Retina (tissue), 1 donor: ENCODE measurements at regions not wholly inside any gene's neighbourhood (a gene's known extent, or its start where the extent isn't known, plus 50 kb on each side); places are given as distances from the start of the nearest gene placed in this dataset.
A peak's percentile ranks its signal among the peaks of the same experiment; 100 is the strongest.

Source experiments
- DNase-seq: peaks from one replicate; pipeline ENCODE4 v3.0.0-alpha.2; 2016

DNA sequence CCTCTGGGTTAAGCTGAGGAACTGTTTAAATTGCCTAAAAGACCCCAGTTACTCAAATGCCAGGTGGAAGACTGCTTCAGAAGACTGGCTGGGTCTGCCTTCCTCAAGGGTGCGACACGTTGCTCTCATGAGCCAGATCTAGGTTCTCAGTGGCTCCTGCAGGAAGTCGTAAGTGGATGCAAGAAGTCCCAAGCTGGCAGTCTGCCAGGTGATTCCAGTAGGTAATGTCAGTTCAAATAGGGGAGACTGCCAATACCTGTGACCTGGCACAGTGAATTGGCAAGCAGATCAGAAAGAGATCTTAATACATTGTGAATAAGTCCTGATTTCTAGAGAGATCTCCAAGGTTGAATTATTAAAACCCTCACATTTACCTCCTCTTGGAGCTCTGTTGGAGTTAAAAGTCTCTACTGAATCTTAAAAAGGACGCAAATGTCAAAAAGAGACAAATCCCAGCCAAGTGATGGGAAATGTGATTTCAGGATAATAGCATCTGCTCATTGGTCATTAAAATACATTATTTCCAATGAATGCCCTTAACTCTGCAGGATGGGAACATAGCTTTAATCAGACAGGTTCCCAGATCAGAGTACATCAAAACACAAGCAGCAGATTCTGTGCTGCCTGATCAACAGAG is 98.8 kb upstream of the FRMD6 start:
- DNase-seq = no peak

DNA sequence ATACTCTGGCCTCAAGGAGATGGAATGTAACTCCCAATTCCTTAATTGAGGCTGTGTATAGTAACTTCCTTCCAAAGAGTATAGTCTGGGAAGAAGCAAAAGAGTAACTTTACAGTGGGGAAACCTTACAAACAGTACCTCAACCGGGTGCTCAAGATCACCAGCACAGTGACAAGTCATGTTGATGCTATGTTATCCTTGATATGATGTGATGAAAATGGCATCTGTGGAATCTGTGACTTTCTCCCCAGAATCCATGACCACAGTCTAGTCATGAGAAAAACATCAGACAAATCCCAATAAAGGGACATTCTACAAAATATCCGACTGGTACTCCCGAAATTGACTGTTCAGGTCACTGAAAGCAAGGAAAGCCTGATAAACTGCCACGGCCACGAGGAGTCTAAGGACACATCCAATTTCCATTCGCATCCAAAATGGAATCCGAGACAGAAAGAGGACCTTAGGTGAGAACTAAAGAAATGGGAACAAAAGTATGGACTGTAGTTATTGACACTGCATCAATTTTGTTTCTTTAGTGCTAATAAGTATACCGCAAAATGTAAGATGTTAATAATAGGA is 97.3 kb upstream of the FRMD6 start:
- DNase-seq = no peak

DNA sequence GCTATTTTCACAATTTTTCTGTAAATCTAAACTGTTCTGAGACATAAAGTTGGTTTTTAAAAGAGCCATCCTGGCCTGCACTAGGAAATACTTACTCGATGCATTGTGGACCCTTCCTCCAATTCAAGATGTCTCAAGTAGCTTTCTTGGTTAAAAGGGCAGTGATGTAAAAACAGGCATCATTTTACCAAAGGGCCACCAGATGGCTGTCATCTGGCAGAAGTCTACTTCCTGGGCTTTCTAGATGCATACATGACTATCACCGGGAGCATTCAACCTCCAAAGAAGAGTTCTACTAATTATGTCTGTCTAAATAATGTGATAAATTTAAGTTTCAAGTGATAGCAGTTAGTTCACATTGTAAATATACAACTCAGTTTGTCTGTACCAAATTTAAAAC is 96.8 kb upstream of the FRMD6 start:
- no peak for DNase-seq

DNA sequence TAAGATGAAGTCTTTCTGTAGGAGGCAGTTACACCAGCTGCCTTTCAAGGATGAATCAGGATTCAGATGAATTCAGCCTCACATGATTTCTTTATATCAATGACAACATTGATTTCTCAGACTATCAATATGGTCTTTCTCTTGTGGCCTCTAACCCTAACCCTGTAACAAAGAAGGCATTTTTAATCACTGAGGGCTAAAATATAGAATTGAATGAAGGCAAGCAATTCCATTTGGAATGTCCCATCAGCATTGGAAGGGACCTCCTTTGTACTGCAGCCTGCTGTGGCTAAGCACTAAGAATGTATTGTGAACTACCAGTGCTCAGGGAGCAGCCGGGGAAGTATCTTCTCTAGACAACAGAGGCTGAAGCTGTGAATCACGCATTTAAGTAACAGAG is 90.6 kb upstream of the FRMD6 start:
- DNase-seq = no peak

DNA sequence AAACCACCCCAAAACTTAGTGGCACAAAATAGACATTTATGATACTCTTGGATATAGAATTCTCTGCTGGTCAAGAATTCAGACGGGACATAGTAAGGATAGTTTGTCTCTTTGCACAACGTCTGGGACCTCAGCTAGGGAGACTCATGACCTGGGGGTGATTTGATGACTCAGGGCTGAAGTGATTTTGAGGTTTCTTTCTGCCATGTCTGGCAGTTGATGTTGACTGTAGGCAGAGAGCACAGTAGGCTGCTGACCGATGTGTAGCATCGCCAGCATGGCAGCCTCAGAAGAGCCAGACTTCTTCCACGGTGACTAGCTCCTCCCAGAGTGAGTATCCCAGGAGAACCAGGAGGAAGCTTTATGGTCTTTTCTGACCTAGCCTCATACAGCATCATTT is 88.9 kb upstream of the FRMD6 start:
- no peak for DNase-seq

DNA sequence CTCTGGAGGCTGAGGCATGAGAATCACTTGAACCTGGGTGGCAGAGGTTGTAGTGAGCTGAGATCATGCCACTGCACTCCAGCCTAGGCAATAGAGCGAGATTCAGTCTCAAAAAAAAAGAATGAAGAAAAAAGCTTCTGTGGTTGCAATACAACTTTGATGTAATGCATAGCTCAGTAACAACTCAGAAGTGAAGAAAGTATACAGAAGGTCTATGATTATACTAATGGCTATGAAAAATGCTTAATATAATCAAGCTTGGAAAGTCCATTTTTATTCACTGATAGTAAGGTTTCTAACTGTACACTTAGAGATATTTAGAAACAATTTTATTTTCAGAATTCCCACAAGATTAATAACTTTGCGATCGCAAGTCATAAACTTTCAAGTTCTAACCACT is 88.2 kb upstream of the FRMD6 start:
- DNase-seq = no peak

DNA sequence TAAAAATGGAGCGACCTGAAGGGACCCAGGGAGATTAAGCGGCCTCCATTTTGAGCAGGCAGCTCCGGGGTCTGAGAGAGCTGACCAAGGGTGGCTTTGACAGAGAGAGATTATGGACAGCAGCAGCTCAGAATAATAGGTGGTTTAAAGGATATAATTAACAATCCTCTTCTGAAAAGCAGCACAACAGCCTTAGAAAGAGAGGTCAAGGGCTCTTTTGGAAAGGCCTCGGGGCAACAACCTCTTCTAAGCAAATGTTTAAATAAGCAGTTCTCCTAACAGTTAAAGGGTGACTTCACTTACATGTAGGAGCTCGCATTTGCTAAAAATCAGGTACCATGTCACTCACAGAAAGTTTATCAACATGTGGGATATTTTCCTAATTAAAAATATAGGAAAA is 87.2 kb upstream of the FRMD6 start:
- peak; percentile 8 for DNase-seq

DNA sequence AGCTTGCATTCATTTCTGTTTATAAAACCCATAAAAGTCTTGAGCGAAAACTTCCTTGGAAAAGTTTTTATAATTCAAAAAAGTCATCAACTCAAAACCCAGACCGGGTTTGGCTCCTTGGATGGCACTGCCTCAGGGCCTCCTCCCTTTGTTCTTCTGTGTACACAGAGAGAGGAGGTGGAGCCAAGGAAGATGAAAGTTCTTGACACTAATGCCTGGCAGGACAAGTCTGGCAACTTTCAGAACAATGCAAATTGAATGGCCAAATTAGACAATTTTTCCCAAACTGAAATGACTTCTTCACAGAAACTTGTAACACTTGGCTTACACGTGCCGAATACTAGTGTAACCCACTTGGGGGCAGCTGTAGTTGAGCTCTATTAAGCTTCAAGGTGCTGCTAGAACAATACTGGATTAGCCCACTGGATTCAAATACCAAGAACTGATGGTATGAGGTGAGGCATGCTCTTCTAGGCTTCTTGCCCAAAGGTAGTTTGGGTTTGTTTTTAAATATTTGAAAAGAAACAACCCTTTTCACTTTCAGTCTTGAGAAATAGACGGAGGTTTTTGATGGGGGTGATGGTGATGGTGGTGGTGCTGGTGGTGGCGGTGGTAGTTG is 86.6 kb upstream of the FRMD6 start:
- DNase-seq = no peak

DNA sequence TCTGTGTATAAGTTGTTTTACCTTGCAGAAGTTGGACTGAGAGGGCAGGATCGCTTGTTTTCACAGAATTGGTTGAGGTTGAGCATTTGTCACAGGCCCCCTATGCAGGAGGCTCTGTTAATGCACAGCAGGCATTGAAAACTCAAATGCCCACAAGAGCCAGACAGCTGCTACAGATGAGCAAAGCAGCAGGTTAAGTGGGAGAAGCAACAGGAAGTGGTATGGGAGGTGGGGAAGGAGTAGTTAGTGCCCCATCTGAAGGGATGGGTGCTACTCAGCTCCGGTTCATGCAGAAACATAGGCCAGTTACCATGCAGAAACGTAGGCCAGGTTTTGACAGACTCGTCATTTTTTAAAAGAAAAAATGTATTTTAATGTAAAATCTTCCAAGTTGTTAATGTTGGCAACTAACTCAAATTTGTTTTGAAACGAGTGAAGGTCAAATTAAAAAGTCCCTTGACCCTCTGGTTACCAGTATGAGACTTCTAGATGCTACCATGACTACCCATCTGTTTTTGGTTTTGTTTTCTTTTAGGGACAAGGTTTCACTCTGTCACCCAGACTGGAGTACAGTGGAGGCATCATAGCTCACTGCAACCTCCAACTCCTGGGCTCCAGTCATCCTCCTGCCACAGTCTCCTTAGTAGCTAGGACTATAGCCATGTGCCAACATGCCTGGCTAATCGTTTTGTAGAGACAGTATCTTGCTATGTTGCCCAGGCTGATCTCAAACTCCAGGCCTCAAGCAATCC is 84.7 kb upstream of the FRMD6 start:
- DNase-seq = no peak

DNA sequence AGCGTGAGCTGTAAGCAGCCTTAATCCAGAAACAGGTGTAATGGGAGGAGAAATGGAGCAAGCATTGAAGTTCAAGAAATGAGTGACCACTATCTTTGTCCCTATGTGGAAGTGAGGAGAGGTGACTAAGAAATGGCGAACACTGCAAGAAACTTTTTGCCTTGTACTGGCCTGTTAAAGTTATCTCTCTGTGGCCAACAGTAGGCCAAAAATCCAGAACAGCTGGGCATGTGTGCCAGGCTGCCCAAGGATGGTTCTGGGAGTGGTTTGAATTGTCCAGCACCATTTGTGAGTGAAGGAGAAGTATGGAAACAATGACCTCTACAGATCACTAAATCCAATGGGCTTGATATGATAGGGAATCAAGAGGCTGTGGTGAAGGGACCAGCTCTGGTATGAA is 83.3 kb upstream of the FRMD6 start:
- no peak for DNase-seq

DNA sequence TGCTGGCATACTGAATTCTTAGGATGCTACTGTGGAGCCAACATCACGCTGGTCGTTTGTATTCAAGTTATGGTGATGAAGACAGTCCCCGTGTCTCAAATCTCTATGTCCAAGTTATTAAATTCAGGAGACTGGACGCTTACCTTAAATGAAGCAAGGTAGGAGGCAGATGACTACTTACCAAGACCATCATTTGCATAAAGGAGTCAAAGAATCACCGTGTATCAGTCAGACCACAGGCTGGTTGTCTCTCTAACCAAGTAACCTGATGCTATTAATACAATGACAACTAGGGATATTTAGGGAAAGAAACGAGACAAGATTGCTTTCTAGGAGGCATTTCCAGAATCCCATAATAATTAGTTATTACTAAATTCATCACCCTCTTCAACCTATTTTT is 78.1 kb upstream of the FRMD6 start:
- DNase-seq = no peak

DNA sequence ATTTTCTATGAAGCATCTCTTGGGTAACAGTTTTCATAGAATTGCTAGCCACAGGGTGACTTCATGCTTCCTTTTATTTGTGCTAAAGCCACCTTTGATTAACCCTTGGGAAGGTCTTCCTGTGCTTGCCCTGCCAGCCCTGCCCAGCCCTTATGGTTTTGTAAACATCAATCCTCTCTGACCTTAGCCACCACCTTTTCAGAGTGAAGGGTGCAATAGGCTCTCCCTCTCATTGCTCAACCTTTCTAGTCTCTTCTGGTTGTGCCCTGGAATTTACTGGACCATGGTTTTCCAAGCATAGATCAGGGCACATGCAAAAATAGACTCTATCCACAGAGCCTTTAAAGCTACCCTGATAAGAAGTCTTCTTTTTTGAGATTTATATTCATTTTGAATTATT is 77.7 kb upstream of the FRMD6 start:
- no peak for DNase-seq

DNA sequence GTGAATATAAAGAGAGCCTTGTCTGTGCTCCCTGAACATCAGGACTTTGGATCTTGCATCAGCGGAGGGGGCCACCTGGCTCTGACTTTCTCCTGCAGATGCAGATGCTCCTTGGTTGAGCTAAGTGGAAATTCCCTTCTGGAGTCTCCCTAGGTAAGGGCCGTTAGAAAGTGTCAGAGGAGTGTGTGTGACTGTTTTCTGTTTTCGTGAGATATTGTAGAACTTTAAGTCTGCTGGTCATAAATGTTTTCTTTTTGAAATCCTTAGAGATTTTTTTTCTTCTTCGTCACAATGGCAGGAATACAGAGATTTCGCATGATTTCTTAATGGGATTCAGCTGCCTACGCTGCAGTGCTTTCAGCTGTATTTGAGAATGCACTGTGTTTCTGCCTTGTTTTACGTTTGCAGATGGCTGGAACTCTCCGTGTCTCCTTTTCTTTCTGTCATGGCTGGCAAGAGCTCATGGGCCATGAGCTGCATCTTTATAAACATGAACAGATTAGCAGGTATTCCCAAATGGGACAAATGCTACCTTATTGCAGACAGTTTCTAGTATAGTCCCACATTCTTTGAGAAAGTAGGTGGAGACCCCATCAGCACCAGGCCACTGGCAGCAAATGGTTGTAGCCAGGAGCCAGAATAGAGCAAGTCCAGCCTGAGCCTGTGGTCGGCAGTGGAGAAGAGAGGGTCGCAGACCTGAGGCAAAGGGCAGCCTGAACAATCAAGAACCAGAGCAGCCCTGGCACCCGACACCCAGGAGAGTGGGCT is 76.2 kb upstream of the FRMD6 start:
- no peak for DNase-seq

DNA sequence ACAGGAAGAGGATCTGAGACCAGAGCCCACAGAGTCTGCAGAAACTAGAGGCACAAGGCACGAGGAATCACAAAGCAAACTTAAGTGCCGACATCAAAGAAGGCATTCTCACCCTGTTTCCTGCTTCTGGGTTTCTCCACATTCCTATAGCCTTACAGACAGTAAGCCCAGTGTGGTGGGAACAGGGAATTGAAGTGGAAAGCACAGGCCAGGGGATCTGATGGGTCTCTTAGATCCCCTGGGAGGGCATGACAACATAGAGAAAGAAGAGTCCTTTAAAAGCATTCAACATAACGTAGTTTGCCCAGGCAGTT is 75.6 kb upstream of the FRMD6 start:
- DNase-seq = no peak

DNA sequence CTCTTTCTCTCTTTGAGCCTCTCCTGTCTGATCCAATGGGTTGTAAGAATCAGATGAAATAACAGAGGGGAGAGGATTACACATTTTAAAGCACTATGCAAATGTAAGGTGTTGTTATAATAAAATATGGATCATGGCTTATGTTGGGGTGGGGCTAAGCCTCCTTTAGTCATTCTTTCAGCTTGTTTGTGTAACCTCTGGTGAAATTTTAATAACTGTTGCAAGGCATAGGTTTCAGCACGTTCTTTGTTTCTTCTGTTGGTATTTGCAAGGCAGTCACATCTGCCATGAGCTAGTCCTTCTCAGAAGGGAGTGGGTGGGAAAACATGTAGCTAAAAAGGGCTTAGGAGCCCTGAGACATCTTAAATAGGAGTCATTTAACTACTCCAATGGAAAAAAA is 74.8 kb upstream of the FRMD6 start:
- DNase-seq = no peak

DNA sequence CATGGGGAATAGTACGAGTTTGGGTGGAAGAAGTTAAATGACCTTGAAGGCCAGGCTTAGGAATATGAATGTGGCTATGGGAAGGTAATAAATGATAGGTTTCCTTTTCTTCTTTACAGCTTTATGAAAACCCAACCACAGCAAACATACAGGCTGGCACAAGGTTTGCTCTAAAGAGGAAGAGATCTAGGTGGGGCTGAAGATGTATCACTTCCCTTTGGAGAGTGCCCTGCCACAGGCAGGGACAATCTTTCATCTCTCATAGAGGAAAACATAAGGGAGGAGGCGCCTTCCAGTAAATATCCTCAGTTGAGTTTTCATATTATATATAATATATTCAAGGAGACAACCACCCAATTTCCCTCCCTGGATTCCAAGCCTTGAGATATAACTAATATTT is 72.9 kb upstream of the FRMD6 start:
- DNase-seq = no peak

DNA sequence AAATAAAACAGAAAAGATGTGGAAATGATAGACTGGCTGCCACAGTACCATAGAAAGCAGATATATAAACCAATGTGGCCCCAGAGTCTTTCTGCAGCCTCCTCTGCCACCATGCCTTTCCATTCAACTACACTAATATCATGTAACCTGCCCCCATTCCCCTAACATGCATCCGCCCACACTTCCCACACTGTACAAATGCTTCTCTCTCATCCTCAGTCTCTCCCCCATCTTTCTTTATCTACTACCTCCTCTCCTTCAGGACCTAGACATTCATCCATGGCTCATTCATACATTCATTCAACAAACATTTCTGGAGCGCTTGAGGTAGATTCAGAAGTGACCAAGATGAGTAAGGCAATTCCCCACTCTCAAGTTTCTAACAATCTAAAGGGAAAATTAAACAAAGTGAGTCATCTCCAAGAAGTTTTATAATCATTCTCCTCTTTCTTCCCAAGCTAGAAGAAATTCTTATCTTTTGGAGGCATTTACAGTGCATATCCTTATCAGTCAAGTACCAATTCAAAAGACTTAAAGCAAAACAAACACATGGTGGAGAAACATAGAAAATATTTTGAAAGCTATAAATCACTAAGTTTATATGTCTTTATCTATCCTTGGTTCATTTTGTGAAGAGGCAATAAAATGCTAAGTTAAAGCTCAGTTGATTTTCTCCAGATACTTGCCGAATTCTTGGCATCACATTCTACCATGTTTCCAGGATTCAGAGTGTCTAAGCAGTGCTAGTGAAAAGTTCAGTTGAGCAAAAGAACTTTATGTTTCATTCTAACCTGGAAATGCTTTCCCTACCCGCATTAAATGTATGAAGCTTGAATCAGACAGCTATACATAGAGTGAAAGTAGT is 70.5 kb upstream of the FRMD6 start:
- no peak for DNase-seq

DNA sequence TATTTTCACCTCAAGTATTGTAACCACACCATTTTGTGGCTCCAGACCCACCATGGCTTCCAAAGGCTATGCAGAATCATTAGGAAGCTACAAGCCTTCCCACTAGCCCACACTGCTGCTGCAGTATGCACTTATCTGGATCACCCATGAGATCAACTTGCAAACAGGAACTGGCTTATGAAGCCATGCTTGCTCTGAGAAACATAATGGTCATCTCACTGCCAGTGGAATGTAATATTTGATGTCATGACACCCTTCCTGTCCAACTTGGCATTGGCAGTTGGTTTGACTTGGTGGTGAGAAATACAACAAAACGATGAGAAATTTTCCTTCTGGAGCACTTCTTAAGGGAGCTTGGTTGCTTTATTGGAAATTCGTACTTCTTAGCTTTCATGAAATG is 69.3 kb upstream of the FRMD6 start:
- DNase-seq = no peak

DNA sequence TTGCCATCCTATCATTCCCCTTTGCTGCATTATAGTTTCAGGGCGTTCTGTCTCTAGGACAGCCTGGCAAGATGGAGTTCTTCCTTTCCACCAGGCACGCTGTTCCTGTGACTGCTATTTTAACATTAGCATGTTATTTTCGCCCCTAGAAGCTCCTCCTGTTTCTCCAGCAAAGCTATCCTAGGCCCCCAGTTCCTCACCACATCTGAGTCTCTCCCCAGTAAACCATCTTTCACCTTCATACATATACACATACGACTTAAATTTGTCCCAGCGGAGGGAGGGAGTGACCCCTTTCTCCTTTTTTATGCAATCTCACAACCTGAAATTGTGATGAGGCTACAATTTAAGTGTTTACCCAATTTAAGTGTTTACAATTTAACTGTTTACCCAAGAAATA is 66.7 kb upstream of the FRMD6 start:
- DNase-seq = no peak

DNA sequence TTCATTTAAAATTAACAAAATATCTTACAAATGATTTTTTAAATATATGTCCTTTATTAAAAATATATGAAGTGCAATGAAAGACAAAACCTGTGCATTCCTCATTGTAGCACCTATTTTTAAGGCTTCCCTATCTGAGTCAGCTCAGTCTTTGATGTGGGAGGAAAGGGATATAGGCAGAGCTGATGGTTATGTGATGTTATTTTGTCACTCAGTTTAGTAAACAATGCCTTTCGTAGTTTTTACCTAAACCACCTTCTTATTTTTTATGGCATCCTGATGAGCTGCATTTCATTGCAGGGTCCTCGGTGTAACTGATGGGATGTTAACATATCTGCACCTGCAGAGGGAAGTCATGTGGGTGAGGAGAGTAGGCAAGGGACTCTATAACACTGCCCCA is 58.9 kb upstream of the FRMD6 start:
- no peak for DNase-seq

DNA sequence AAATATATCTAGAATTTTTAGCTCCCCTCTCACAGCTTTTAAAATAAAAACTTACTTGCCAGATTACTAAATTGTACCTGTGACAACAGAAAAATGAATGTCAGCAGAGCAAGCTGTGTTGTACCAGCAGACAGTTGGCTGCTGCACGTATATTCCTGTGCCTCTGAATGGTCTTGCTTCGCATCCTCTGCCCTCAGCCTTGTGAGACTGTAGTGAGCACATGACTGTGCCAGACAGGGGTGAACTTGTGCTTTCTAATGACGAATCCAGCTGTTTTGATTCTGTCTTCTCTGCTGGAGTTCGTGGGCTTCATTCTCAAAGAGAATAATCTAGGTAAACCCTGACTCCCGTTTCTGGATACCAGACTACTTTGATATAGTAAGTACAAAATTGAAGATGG is 58.3 kb upstream of the FRMD6 start:
- DNase-seq = no peak

DNA sequence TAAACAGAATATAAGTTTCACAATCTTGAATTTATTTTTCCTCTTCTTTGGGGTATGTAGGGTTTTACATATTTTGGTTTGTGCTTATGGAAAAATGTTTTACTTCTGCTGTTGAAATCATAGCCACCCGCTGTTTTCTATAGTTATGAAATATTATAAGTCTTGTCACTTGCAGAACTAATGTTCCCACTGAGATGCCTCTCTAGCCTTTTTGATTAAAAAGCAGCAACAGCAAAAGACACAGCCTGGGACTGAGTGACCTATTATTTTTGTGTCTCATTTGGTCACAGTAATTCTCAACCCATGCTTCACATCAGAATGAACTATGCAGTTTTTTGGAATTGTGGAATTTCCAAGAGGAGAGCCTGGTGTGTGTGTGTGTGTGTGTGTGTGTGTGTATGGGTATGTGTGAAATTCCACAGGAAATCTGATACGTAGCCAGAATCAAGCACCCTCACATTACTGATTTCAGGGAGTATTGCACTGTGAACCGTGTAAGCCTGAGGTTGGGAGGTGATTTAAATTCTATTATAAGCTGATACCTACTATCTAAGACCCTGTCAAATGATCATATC is 55.7 kb upstream of the FRMD6 start:
- DNase-seq = no peak
